ENCODE measurements at regions not wholly inside any gene's neighbourhood (a gene's known extent, or its start where the extent isn't known, plus 50 kb on each side); places are given as distances from the start of the nearest gene placed in this dataset.
"Not testable (repeated sequence)": the region's sequence is repeated elsewhere in the genome, so short reads cannot be mapped to it uniquely, and the experiment has no call there.

GRCh38 chr18:54662986-54663385 lies 71.9 kb downstream of the DYNAP start:
- Histone ChIP-seq H3K27me3 (ENCODE audit: control insufficient read depth, insufficient read depth, low read length) (no peaks in the 10 kb centered on the region), H2BK20ac (ENCODE audit: low read depth, low read length) (no peak overlapping the region), H2AK5ac (ENCODE audit: low read depth, low read length) (no peak overlapping the region), H4K5ac (ENCODE audit: low read depth, low read length) (no peak overlapping the region), H4K8ac (ENCODE audit: low read depth in 2 of 2, low read length in 2 of 2) (no peak overlapping the region), H3K27ac (ENCODE audit: insufficient read depth, low read length) (no peak overlapping the region), H3K56ac (ENCODE audit: extremely low read depth, insufficient read depth, low read length) (no peak overlapping the region), H3K9ac (ENCODE audit: low read depth, low read length) (no peak overlapping the region), H2AFZ (replicated peaks; ENCODE audit: low read length, poor library complexity) (no peak overlapping the region), H2BK120ac (ENCODE audit: low read depth, low read length) (no peak overlapping the region), H3K9me3 (ENCODE audit: control insufficient read depth, insufficient read depth, low read length) (no peaks in the 10 kb centered on the region), H3K18ac (ENCODE audit: low read depth, low read length) (no peak overlapping the region), H3K23ac (ENCODE audit: low read depth, low read length) (no peak overlapping the region), H3K9me1 (ENCODE audit: insufficient read depth, low read length) (no peaks in the 10 kb centered on the region), H3K4me3 (ENCODE audit: insufficient read depth, low read depth, low read length) (no peak overlapping the region), H3K4ac (ENCODE audit: low read depth, low read length) (no peak overlapping the region), H3K4me2 (ENCODE audit: low read depth, low read length) (no peak overlapping the region), H3K4me1 (ENCODE audit: control insufficient read depth, insufficient read depth, low read length) (no peaks in the 10 kb centered on the region), H3K14ac (replicated peaks; ENCODE audit: low read depth, low read length) (no peak overlapping the region), H3K36me3 (ENCODE audit: control insufficient read depth, insufficient read depth, low read length) (no peaks in the 10 kb centered on the region), H3K79me1 (ENCODE audit: low read depth in 1 of 2, low read length in 2 of 2) (no peaks in the 10 kb centered on the region), H2AK9ac (replicated peaks; ENCODE audit: low read depth, low read length, poor library complexity) (no peak overlapping the region), H4K91ac (ENCODE audit: insufficient read depth, low read depth, low read length) (no peak overlapping the region), H2BK15ac (ENCODE audit: low read depth, low read length) (no peak overlapping the region), H4K20me1 (ENCODE audit: insufficient read depth, low read length) (no peaks in the 10 kb centered on the region), H2BK5ac (ENCODE audit: low read depth, low read length, poor library complexity, severe bottlenecking) (no peak overlapping the region)
- TF ChIP-seq SMC3 (IDR thresholded peaks at IDR 0.05; ENCODE audit: low read depth, low read length) = no peak
- no peak for TF ChIP-seq RFX5 (IDR thresholded peaks at IDR 0.05; ENCODE audit: low read depth, low read length)
- TF ChIP-seq RCOR1 (IDR thresholded peaks at IDR 0.05; ENCODE audit: insufficient replicate concordance, low read length) = no peak
- TF ChIP-seq, protein P1, sequence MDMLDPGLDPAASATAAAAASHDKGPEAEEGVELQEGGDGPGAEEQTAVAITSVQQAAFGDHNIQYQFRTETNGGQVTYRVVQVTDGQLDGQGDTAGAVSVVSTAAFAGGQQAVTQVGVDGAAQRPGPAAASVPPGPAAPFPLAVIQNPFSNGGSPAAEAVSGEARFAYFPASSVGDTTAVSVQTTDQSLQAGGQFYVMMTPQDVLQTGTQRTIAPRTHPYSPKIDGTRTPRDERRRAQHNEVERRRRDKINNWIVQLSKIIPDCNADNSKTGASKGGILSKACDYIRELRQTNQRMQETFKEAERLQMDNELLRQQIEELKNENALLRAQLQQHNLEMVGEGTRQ (IDR thresholded peaks at IDR 0.05; ENCODE audit: low read depth, low read length) = no peak
- TF ChIP-seq MAFK (IDR thresholded peaks at IDR 0.05; ENCODE audit: low read depth, low read length) = no peak
- ChIA-PET POLR2A (ENCODE audit: unreplicated experiment) (no interaction called here), CTCF (no interaction called here)
- dilution Hi-C loops (cut with HindIII; ENCODE audit: low sequenced_read_pairs, unreplicated experiment) = no loop called here
- WGBS, 2 experiments (ENCODE audit: extremely low coverage in 2 of 2, insufficient read length in 1 of 2) = no CpG with 5 or more reads among the region's 2 CpGs
- in situ Hi-C loops (cut with MboI; ENCODE audit: low sequenced_read_pairs) = no loop called here
- ATAC-seq (ENCODE audit: low read depth) (no peak), DNase-seq (no peak)
- intact Hi-C loops (cut with micrococcal nuclease) = no loop called here
- BruUV-seq (replicated peaks) = no TSS peak

- H3K23ac ChIP-seq (ENCODE audit: low read depth, low read length); H2AK9ac ChIP-seq (replicated peaks; ENCODE audit: low read depth, low read length, poor library complexity); H2BK5ac ChIP-seq (ENCODE audit: low read depth, low read length, poor library complexity, severe bottlenecking); H2BK120ac ChIP-seq (ENCODE audit: low read depth, low read length); H4K5ac ChIP-seq (ENCODE audit: low read depth, low read length); H3K9me3 ChIP-seq (ENCODE audit: control insufficient read depth, insufficient read depth, low read length); in situ Hi-C loops (cut with MboI; ENCODE audit: low sequenced_read_pairs); BruUV-seq (replicated peaks); H3K9ac ChIP-seq (ENCODE audit: low read depth, low read length); H3K4me1 ChIP-seq (ENCODE audit: control insufficient read depth, insufficient read depth, low read length); H3K27me3 ChIP-seq (ENCODE audit: control insufficient read depth, insufficient read depth, low read length); H3K18ac ChIP-seq (ENCODE audit: low read depth, low read length); H3K14ac ChIP-seq (replicated peaks; ENCODE audit: low read depth, low read length); H4K8ac ChIP-seq (ENCODE audit: low read depth in 2 of 2, low read length in 2 of 2); H3K27ac ChIP-seq (ENCODE audit: insufficient read depth, low read length); DNase-seq; POLR2A ChIA-PET (ENCODE audit: unreplicated experiment); H3K4me3 ChIP-seq (ENCODE audit: insufficient read depth, low read depth, low read length); ATAC-seq (ENCODE audit: low read depth); H2AK5ac ChIP-seq (ENCODE audit: low read depth, low read length); H3K9me1 ChIP-seq (ENCODE audit: insufficient read depth, low read length); H2BK15ac ChIP-seq (ENCODE audit: low read depth, low read length); H3K79me1 ChIP-seq (ENCODE audit: low read depth in 1 of 2, low read length in 2 of 2); H2BK20ac ChIP-seq (ENCODE audit: low read depth, low read length); H3K56ac ChIP-seq (ENCODE audit: extremely low read depth, insufficient read depth, low read length); H4K91ac ChIP-seq (ENCODE audit: insufficient read depth, low read depth, low read length); H3K36me3 ChIP-seq (ENCODE audit: control insufficient read depth, insufficient read depth, low read length); H4K20me1 ChIP-seq (ENCODE audit: insufficient read depth, low read length); dilution Hi-C loops (cut with HindIII; ENCODE audit: low sequenced_read_pairs, unreplicated experiment); H3K4ac ChIP-seq (ENCODE audit: low read depth, low read length); H2AFZ ChIP-seq (replicated peaks; ENCODE audit: low read length, poor library complexity); H3K4me2 ChIP-seq (ENCODE audit: low read depth, low read length): not testable (repeated sequence)
- WGBS, 2 experiments (ENCODE audit: extremely low coverage in 2 of 2, insufficient read length in 1 of 2) = 80% methylated on average over 2 of the region's 15 CpGs; no CpG with 5 or more reads in 1 of the 2 experiments
- CTCF ChIA-PET = interaction anchor here (1.3 kb wide), 1 partner anchor 8 kb away, joined by 5 read pairs; no protein-coding TSS in a partner anchor
- intact Hi-C loops (cut with micrococcal nuclease) = loop anchor here (2.0 to 5.0 kb wide), 2 partner anchors 111 to 1102 kb away; no protein-coding TSS in a partner anchor
Observed at GRCh38 chr18:54669701-54670100, 78.7 kb downstream of the DYNAP start.
